COR-L47 (cell line): ENCODE measurements at regions not wholly inside any gene's neighbourhood (a gene's known extent, or its start where the extent isn't known, plus 50 kb on each side); places are given as distances from the start of the nearest gene placed in this dataset.

Experiments used
- DNase-seq: peaks from one replicate; lab custom pipeline; 2025; lab: John Stamatoyannopoulos, UW

DNA sequence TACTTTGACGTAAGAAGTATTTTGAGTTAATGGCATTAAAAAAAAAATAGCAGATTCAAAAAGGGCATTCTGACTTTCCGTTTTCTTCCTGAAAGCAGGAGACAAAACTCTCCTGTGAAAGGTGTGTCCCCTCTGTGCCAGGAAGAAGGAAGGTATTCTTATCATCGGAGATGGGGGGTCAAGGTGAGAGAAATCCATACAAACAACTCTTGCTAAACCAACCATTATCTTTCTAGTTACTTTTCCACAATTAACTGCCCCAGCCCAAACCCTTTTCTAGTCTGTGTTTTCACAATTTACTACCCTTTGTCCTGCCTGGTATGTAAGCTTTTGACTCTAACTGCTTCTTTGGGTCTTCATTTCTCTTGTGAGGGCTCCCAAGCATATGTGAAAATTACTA, 717.3 kb downstream of the EPM2A start:
- no peak for DNase-seq

DNA sequence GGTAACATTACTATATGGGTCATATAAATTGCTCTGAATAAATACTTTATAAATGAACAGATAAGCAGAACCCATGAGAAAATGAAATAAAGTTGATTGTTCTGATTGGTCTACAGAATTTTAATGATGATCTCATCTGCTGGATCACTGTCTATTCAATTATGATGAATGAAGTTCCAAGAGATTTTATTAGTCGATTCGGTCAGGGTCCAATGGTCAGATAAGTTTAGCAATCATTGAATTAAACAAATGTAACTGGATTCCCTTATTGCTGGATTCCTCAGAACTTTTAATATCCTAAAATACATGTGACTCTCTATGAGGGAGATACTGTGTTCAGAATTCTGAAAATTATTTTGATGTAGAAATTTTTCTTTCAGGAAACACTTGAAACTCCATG, 715.2 kb downstream of the EPM2A start:
- no peak for DNase-seq

DNA sequence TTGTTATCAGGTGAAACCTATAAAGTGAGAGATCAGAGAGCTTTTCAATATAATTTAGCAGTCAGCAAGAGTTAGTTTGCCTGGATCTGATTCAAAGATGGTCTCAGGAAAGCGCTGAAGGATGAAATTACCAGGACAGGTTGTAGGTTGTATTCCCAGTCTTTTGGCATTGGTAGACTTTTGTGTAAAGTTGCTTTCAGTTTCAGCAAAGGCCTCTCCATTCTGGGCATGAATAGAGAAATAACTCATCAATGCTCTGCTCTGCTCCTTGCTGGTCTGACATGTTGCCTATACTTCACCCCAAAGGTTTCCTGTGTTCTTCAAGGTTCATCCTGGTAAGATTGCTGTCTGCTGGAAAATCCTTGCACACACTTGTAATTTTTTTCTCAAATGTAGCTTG, 714.8 kb downstream of the EPM2A start:
- no peak for DNase-seq

DNA sequence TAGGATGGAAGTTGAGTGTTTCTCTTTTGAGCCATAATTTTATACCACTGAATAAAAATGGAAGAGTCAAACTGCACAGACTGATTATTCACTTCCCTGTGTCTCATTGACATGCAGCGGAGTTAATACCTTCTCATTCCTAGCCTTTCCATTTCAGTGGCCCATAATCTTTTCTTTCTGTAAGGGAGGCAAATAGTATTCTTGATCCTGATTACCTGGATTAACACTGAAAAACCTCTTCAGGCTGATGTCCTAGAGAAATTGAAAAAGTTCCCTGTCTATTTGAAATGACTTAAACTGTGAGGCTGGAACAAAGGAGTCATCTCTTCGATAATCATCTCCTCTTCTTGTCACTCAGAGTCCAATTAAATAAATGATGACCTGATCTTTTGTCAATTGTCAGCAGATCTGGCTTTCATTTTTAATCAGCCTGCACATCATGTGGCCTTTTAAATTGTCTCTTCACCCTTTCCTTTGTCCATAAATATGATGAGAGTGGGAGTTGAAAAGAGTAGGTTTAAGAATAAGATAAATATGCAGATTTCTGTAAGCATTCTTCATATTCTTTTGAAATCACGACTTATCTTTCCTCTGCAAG, 713.0 kb downstream of the EPM2A start:
- no peak for DNase-seq

DNA sequence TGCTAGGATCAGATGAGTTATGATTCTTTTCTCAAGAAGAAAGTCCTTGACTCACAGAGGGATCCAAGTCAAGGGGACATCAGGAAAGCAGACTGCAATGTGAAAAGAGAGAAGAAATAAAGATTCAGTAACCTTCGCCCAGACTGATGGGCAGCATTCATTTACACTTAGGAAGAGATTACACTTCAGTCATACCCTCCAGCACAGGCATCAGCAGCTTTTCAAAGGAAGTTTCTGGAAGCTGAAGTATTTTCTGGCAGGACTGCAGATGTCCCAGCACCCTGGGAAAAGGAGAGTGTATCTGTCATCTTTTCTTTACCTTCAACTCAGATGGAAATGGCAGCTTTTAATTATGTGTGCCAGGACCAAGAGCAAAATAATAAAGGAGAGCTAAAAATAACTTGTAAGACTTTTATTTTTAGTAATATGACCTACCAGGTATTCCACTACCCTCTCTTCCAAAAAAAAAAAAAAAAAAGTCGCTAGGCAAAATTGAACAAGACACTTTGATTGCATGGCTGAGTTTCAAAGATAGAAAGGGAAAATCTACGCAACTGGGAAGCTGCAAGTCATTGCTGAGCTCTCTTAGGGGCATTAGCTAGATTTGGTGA, 712.1 kb downstream of the EPM2A start:
- no peak for DNase-seq

DNA sequence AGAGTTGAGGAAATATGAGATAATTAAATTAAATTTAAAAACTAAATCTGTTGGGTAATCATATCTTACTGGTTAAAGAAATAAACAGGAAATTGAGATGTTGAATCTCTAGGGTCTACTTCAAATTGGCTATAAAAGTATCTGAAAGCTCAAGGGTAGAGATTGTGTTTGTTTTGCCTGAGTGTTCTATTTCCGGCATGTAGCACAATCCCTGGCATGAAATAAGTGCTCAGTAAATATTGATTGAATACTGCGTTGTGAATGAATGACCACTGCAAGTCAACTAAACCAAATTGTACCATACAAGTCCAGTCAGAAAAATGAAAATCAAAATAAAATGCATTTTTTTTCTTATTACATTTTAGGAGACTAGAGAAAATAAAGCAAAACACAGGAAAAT, 709.8 kb downstream of the EPM2A start:
- no peak for DNase-seq

DNA sequence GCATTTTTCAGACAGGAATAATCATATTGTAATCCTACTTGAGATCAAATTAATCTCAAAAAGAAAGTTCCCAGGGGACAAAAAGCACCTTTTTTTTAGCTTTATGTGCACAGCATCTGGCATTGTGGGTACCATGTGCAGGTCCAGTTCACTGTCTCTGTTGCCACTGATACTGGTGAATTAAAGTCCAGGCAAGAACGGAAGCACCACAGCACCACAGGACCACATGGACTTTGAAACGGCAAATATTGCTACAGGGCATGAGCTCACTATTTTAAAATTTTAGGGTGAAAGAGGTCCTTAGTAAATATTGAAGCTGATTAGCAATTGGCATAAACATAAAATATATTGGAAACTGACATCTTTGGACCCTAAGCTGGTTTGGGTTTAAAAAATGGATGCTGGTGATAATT, 709.0 kb downstream of the EPM2A start:
- no peak for DNase-seq

DNA sequence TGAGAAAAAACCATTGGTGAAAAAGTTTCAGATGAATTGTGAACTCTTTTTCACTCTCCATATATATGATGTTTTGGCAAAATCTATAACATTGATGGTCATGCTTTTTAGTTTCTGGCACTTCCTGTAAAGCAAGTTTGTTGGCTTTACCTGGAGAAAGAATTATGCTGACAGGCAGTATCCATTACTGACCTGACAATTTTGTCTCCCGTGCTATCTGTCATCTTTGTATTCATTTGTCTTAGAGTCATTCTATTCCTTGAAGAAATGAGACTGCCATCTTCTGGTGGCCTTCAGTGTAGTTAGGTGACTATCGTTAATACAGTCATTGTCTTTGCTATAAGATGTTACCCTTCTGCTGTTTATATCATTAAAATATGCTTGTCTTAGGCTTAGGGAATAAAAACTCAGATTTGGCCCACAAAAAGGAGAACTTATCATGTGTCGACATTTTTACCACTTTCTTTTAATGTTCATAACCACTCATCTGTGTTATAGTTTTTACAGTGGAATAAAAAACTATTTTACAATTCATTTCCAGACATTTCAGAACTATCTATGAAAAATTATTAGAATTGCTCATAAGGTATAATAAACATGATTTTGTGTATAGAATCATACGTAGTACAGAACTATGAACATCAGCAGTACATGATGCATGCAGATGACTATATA, 707.0 kb downstream of the EPM2A start:
- peak; percentile 12 for DNase-seq

DNA sequence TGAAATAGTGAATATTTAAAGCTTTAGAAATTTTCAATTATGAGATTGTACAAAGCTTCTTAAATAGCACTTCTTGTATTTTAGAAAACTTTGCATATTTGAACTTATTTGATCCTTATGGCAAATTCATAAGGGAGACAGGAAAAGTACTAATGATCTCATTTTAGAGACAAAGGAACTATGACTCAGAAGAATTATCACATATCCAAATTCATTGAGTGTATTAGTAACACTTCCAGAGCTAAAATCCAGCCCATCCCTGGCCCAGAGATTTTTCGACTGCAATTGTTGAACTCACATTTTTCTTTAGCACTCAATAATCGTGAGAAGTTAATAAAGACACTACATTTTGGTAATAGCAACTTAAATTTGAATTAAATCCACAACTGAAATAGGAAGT, 704.3 kb downstream of the EPM2A start:
- no peak for DNase-seq

DNA sequence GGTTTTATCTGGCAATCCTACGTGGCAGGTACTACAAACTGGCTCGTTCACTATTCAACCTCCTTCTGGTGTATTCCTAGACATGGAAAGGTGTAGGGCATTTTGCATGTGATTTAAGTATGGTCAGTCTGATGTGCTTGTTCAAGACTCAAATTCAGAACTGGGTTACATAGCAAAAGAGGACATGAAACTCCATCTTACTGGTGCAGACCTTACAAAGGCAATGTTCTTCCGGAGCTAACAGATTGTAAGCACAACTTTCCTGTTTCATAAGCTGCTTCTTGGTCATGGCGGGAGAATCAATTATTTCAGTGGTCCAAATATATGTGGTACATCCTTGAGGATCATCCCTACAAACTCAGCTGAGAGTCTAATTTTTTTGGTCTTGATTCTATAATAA, 703.4 kb downstream of the EPM2A start:
- DNase-seq, result no peak

DNA sequence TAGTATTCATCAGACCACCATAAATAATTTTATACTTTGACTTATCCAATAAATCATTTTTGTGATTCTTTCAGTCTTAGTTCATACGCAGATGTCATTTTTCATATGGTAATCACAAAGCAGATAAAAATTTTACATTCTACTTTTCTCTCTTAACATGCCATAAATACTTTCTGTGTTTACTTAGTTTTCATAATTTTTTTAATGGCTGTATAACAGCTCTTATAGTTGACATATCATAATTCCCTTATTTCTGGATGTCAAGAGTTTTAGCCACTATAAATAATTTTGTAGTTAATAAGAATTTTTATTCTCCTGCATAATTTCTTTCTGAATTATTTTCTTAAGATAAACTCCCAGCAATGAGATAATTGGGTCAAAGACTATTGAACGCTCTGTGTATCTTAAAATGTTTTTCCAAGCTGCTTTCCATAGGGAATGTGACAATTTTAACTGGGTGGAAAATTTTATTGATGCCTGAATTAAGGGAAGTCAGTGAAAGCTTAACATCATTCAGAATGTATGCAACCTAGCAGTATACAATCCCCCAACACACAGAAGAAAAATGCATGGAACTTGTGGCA, 702.7 kb downstream of the EPM2A start:
- no peak for DNase-seq

DNA sequence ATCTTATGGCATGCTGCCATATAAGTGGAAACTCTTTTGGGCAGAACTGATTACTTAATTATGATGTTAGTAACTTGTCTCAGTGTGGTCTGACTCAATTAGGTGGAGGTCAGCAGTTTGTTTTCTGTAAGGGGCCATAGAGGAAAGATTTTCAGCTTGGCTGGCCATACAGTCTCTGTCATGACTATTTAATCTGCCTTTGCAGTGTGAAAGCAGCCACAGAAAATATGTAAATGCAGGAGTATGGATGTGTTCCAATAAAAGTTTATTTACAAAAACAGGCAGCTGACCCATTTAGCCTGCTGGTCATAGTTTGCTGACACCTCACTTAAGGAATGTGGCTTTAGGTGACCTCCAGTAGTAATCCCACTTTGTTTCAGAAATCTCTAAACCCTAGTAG, 700.7 kb downstream of the EPM2A start:
- DNase-seq, result no peak

DNA sequence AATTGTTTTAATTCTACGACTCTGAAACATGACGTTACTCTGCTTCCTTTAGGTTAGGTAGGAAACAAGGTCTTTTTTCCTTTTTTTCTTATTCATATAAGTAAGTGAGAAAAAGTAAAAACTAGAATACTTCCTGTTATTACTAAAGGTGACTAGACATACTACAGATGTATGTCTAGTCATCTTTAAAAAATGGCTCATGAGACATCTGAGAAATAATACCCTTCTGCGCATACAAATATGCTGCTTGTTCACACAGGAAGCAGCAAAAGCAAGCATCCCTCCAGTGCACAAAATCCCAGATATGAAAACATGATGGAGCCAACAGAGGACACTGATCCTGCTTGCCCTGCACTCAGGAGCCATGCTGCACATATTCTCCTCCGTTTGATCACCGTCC, 699.1 kb downstream of the EPM2A start:
- no peak for DNase-seq

DNA sequence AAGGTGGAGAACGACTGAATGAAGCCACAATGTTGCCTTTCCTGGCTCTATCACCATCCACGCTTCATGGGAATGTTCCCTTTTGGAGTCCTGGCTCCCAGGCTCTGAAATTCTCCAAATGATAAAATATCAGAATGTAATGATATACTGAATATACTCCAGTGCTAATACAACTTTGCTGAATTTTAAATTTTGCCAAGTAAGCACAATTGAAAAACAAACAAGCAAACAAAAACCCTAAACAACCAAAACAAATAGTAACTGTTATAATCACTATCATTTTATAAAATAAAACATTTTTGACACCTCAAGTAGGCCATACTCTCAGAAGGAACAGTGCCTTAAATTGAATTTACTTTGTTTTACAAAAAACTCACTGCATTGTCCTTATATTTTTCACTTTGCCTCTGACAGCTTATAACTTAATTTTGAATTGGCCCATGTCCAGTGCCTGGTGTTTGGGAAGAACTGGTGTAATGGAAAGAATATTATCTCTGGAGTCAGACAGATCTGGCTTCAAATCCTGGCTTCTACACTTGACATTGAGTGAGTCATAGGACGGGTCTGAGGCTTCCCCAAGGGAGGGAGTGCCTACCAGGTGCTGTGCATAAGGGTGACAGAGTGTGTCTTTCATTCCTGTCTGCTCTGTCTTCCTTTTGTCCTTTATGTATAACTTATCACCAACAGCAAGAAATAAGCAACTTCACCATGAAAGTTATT, 698.3 kb downstream of the EPM2A start:
- DNase-seq, result no peak

DNA sequence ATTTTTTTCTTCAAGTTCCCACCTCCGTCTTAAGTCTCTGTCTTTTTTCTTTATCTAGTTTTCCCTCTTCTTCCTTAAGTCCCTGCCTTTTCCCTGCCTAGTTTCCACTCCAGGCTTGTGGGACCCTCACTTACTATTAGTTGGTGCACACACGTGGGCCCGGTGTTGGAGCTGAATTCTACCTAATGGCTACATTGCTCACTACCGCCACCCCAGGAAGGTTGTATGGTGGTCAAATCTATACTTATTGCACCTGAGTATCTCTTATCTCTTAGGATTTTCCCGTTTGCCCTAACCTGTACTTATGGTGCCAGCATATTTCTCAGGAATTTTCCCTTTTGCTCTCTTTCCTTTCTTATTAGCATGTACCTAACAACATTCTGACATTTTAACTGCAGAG, 692.8 kb downstream of the EPM2A start:
- DNase-seq, result no peak

DNA sequence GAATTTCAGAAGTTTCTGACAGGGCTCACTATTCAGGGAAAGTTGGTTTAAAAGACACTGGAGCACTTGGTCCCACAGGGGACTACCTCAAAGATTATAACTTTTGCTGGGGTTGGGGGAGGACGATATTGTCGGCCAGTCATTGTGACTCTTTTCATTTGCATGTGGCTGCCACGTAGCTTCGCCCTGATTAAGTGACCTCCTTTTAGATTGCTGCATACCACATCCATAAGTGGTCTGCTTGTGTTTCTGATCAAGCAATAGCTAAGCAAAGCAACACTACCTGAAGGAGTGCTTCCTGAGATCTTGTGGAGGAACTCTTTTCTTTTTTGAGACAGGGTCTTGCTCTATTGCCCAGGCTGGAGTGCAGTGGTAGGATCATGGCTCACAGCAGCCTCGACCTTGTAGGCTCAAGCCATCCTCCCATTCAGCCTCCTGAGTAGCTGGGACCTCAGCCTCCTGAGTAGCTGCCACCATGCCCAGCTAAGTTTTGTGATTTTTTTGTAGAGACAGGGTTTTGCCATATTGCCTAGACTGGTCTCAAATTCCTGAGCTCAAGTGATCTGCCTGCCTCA, 691.3 kb downstream of the EPM2A start:
- no peak for DNase-seq

DNA sequence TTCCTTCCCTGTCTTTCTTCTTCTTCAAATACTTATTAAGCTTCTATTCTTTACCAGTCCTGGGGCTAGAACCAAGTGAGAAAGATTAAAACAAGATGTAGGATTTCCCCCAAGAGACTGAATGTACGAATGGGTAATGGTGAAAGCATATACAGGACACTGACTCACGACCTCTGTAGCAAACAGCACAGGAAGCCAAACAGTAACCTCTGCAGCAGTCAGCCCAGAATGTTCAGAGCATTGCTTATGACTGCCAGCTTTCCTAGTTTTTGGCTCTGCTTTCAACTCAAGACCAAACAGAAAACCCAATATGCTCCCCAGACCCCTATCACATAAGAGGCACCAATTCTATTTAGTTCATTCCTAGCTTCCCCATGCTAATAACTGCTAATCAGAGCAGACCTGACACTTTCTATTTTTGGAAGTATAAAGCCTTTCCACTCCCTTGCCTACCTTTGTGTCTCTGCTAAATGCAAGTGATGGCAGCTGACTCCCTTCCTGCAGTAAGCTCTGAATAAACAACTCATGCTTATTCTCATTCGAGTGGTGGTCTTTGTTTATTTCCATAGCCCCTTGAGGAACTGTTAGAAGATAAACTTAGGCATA, 690.6 kb downstream of the EPM2A start:
- no peak for DNase-seq

DNA sequence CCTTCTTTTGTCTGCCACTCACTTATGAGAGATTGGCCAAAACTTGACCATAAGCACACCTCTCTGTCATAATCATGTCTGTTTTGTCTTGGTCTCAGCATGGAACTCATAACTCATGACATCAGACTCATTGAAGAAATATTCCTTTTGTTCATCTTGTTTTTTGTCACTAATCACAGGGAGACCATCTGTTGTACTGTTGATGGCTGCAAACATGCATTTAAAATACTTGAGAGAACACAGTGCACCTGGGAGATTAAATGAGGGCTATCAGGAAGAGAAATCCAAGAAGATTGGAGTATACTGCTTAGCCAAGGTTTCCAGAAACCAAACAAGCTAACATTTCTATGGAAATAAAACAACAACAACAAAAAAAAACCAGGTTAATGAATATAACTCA, 689.7 kb downstream of the EPM2A start:
- no peak for DNase-seq

DNA sequence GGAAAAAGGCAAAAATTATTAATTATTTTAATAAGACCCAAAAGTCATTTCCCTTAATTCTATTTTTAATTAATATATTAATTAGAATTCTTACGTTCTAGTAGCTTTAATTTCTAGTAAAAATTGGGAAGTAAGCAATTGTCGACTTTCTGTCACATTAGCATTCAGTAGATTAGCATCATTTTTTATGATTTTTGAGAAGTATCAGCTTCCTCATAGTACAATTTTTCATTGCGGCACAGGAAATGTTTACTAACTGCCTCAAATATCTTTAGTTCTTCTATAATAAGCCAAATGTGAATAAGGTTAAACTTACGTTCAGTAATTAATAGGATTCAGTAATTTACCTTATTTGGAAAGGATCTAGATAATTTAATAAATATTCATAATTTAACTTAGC, 687.4 kb downstream of the EPM2A start:
- DNase-seq, result no peak

DNA sequence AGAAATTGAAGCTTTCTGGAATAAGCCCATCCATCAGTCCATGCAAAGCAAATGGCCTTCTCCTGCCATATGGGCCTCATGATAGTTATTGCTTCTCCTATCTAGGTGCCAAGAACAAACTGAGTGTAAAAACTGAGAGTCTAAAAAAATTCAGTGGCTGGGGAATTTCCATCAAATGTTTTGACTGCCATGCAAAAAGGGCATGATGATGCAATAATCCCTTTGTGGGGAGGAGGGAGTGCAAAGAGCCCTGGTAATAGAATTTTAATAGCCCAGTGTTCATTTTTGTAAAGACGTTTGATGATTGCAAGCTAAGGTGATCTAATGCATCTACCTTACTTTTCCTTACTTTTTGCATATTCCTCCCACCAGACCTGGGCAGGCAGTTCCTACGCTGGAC, 683.7 kb downstream of the EPM2A start:
- DNase-seq, result no peak

DNA sequence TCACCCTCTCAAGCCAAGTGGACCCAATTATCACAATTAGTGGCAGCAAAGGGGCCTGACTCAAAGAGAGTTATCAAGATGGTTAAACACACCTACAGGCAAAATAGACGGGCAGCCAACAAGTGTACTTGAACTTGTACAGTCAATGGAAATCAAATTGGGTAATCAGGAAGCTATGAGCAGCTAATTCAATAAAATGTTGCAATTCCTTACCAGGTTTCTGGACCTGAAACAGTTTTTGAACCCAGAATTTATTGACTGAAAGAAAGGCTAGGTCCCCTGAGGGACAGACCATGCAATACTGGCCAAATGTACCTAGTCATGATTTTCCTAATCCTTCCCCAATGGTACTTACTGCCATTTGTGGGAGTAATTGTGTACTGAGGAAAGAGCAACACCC, 679.8 kb downstream of the EPM2A start:
- no peak for DNase-seq

DNA sequence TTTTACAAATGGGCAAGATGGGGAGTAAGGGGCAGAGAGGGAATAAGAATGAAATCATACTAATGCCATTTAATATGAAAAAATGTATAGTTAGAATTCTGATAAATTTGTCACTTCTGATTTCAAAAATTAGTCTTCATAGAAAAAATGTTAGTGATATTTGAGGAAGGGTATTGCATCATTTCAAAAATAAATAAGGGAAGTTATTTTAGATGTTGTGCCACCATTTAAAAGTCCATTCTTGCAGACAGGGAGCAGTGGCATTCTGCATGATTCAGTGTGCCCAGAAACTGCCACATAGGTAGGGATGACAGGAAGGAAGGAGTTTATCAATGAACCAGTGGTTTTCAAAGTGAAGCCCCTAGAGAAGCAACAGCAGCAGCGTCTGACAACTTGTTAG, 674.6 kb downstream of the EPM2A start:
- DNase-seq, result no peak
